GM21825 (cell line): ENCODE measurements at regions not wholly inside any gene's neighbourhood (a gene's known extent, or its start where the extent isn't known, plus 50 kb on each side); places are given as distances from the start of the nearest gene placed in this dataset.

Experiments
- ATAC-seq: cut with Tn5 transposase; IDR thresholded peaks from one replicate; pipeline ENCODE4 v1.9.1; 2021; ENCODE audit warnings: mild to moderate bottlenecking, moderate library complexity; ENCODE audit not compliant: unreplicated experiment

DNA sequence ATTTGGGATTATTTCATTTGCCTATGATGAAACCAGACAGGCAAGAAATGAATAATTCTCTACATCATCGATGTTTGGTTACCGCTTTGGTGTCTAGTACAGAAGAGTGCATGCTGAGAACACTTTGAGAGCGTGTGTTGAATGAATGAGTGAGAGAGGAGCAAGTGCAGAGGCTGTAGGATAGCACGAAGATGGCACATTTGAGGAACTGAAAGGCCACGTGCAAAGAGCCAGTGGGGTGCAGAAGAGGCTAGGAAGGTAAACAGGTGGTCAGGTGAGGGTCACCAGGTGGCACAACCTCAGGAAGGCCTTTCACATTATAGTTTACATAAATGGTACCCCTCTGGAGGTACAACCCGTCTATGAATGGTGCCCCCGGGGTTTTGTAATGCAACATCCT lies 80.1 kb upstream of the SPHKAP start:
- no peak for ATAC-seq

DNA sequence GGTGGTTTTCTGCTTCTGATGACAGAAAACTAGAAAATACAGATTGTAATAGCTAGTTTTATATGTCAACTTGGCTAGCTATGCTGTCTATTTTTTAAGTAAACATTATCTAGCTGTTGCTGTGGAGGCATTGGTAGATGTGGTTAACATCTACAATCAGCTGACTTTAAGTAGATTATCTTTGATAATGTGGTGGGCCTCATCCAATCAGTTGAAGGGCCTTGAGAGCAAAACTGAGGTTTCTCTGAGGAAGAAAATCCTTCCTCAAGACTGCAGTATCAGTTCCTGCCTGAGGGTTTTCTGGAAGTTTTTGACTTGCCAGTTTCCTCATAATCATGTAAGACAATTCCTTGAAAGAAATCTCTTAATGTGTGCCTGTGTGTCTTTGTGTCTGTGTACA lies 75.9 kb upstream of the SPHKAP start:
- ATAC-seq: no peak

DNA sequence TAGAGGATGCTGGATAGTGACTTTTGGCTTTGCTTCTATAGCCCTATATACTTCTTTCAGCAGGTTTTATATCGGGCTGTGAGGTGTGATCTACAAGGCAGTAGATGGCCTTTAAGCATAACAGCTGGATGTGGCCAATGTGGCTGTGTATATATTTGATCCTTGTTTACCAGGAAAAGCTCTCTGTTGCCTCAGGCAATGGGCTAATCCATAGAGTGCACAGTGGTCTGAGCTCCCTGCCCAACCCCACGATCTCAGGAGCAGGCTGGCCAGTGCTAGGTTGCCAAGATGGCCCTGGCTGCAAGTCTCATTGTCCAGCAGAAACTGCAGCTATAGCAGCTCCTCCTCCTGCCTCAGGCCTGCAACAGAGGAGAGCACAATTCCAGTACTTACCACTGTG lies 72.3 kb upstream of the SPHKAP start:
- no peak for ATAC-seq

DNA sequence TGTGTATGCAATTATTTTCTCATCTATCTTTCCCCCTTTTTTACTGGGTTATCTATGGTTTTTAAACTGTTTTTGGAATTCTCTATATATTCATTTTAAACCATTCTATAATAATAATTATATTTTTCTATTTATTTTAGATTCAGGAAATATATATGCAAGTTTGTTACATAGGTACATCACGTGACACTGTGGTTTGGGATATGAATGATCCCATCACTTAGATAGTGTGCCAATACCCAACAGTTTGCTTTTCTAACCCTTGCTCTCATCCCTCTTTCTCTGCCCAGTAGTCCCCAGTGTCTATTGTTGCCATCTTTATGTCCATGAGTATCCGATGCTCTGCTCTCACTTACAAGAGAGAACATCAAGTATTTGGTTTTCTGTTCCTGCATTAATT lies 65.8 kb upstream of the SPHKAP start:
- no peak for ATAC-seq

DNA sequence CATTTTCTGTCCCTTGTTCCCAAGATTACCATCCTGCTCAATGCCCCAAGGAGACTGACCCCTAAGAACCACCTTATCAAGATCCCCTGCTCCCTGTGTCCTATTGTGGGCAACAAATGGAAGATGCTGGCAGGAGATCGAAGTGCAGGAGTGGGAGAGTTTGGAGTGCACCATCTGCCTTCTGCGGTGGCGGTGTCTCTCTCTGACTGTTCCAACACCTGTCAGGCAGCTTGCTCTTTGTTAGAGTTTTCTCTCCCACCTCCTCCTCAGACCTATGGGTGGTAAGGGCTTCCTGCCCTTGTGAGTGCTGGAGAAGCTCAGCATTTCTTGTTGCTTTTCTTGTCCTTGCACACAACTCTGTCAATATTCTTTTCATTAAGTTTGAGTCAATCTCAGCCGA lies 64.1 kb upstream of the SPHKAP start:
- no peak for ATAC-seq

DNA sequence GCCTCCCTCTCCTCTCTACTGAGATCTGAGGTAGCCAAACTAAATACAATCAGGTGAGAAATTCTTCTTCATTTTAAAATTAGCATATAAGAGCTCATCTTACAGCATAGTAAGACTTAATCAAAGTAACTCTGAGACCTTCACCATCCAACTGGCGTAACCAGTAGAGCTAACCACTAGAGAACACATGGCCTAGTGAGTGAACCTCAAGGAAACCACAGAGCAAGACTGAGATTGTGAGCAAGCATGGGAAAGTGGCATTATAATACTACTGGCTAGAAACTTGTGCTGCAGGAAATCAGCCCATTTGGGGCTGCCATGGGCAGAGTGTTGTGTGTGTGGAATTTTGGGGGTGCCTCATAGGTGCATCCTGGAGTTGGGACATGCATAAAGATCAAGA lies 61.1 kb upstream of the SPHKAP start:
- ATAC-seq: no peak

DNA sequence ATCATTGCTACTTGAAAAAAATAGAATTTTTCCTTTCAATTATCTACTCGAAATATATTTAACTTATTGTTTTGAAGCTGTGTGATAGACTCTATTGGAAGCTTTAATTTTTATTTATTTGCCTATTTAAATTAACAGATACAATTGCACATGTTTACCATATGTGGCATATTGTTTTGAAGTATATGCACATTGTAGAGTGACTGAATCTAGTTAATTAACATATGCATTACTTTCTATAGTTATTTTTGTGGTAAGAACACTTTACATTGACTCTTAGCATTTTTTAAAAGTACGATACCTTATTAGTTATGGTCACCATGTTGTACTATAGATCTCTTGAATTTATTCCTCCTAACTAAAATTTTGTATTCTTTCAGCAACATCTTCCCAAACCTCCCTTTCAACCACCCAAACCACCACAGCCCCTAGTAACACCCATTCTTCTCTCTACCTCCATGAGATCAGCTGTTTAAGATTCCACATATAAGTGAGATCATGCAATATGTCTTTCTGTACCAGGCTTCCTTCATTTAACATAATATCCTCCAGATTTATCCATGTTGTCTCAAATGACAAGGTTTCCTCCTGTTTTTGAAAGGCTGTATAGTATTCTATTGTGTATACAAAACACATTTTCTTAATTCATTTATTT lies 58.5 kb upstream of the SPHKAP start:
- no peak for ATAC-seq

DNA sequence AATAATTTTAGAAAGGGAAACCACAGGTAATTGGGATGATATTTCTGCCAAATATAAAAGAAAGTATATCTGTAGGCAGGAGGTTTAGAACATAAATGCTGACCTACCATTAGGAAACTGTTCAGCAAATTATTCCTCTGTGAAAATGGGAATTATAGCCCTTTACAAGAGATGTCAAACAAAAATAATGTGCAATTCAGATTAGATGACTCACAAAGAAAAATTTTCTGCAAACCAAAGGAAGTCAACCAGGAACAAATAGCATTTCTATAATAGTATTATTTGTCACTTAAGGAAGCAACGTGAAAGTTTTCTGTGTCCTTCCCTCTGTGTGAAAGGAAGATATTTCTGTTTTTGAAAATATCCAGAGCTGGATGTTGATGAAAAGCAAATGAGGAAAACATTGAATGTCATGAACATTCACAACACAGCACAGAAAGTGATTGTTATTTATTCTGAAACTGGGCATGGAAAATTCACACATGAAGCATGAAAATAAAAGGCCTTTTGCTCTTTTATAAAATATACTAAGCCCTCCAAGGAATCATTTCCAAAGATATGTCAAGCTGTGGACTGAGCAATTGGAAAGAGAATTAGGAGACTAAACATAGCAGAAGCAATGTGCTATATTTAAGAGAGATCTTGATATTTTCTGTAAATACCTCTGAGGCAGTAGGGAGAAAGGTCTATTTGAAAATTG lies 57.9 kb upstream of the SPHKAP start:
- ATAC-seq: no peak
